T1000 (cell line): ENCODE measurements at regions not wholly inside any gene's neighbourhood (a gene's known extent, or its start where the extent isn't known, plus 50 kb on each side); places are given as distances from the start of the nearest gene placed in this dataset.
"Not testable (repeated sequence)": the region's sequence is repeated elsewhere in the genome, so short reads cannot be mapped to it uniquely, and the experiment has no call there.

Experiments used
- DNase-seq: peaks from one replicate; lab custom pipeline; 2025; ENCODE audit warnings: mixed read lengths; lab: John Stamatoyannopoulos, UW

GRCh38 chr10:65350611-65351010 is 1575.2 kb upstream of the LRRTM3 start:
- no peak for DNase-seq

- no peak for DNase-seq
Measured at GRCh38 chr10:65355141-65355680, 1570.6 kb upstream of the LRRTM3 start.

- DNase-seq, result no peak
Measured at GRCh38 chr10:65358565-65358964, 1567.3 kb upstream of the LRRTM3 start.

GRCh38 chr10:65360497-65360896 is 1565.3 kb upstream of the LRRTM3 start:
- DNase-seq, result no peak

GRCh38 chr10:65365878-65366277 is 1560.0 kb upstream of the LRRTM3 start:
- no peak for DNase-seq

- DNase-seq, result no peak
Measured at GRCh38 chr10:65367706-65368105, 1558.1 kb upstream of the LRRTM3 start.

GRCh38 chr10:65375528-65375927 is 1550.3 kb upstream of the LRRTM3 start:
- no peak for DNase-seq

GRCh38 chr10:65377687-65378086 is 1548.1 kb upstream of the LRRTM3 start:
- no peak for DNase-seq

- DNase-seq, result no peak
Measured at GRCh38 chr10:65394502-65395297, 1531.1 kb upstream of the LRRTM3 start.

GRCh38 chr10:65395631-65396030 is 1530.2 kb upstream of the LRRTM3 start:
- no peak for DNase-seq

- DNase-seq, result no peak
Measured at GRCh38 chr10:65396997-65397396, 1528.8 kb upstream of the LRRTM3 start.

GRCh38 chr10:65408401-65408800 is 1517.4 kb upstream of the LRRTM3 start:
- no peak for DNase-seq

GRCh38 chr10:65413001-65413400 is 1512.8 kb upstream of the LRRTM3 start:
- no peak for DNase-seq

- no peak for DNase-seq
Measured at GRCh38 chr10:65415318-65415717, 1510.5 kb upstream of the LRRTM3 start.

- no peak for DNase-seq
Measured at GRCh38 chr10:65416094-65416493, 1509.7 kb upstream of the LRRTM3 start.

- DNase-seq, result no peak
Measured at GRCh38 chr10:65419629-65420028, 1506.2 kb upstream of the LRRTM3 start.

- no peak for DNase-seq
Measured at GRCh38 chr10:65423043-65423442, 1502.8 kb upstream of the LRRTM3 start.

GRCh38 chr10:65429381-65429780 is 1496.5 kb upstream of the LRRTM3 start:
- not testable (repeated sequence) for DNase-seq

- no peak for DNase-seq
Measured at GRCh38 chr10:65430979-65431378, 1494.9 kb upstream of the LRRTM3 start.

GRCh38 chr10:65470986-65471385 is 1454.8 kb upstream of the LRRTM3 start:
- DNase-seq, result no peak

GRCh38 chr10:65482848-65483247 is 1443.0 kb upstream of the LRRTM3 start:
- no peak for DNase-seq

- DNase-seq, result no peak
Measured at GRCh38 chr10:65491799-65492198, 1434.0 kb upstream of the LRRTM3 start.

- DNase-seq, result no peak
Measured at GRCh38 chr10:65496541-65496940, 1429.3 kb upstream of the LRRTM3 start.

GRCh38 chr10:65497837-65498236 is 1428.0 kb upstream of the LRRTM3 start:
- no peak for DNase-seq
